Activated T-cell treated with anti-CD3 and anti-CD28 coated beads, Interleukin-2, amount 50 U/mL, for 72 hours (primary cell): ENCODE measurements at regions not wholly inside any gene's neighbourhood (a gene's known extent, or its start where the extent isn't known, plus 50 kb on each side); places are given as distances from the start of the nearest gene placed in this dataset.
"Not testable (repeated sequence)": the region's sequence is repeated elsewhere in the genome, so short reads cannot be mapped to it uniquely, and the experiment has no call there.

Source experiments
- ATAC-seq, 2 donors: fragments of 150-1000 bp; cut with Tn5 transposase; replicated peaks in 1 of 2; 2 replicates each; pipeline ENCODE4 v1.10.0; 2021; ENCODE audit warnings: moderate library complexity in 2 of 2, mild to moderate bottlenecking in 1 of 2
- DNase-seq, 2 donors: peaks; one replicate each; pipeline ENCODE4 v3.0.0; 2021 to 2022; ENCODE audit warnings: mixed read lengths in 1 of 2
- H3K27ac Mint-ChIP-seq: one replicate; pipeline ENCODE4 v1.8.0; 2022; ENCODE audit warnings: mild to moderate bottlenecking, moderate library complexity, mixed read lengths
- H3K27me3 Mint-ChIP-seq: one replicate; pipeline ENCODE4 v1.8.0; 2022; ENCODE audit warnings: low read depth, mixed read lengths
- H3K36me3 Mint-ChIP-seq, 2 donors: one replicate each; pipeline ENCODE4 v1.8.0; 2022; ENCODE audit warnings: mixed read lengths in 2 of 2, mild to moderate bottlenecking in 1 of 2; ENCODE audit not compliant: insufficient read depth in 2 of 2
- H3K4me1 Mint-ChIP-seq: one replicate; pipeline ENCODE4 v1.8.0; 2022; ENCODE audit warnings: low read depth, mixed read lengths
- H3K4me3 Mint-ChIP-seq, 2 donors: one replicate each; pipeline ENCODE4 v1.8.0; 2022; ENCODE audit warnings: mild to moderate bottlenecking in 2 of 2, mixed read lengths in 2 of 2, moderate library complexity in 2 of 2
- H3K9me3 Mint-ChIP-seq, 2 donors: one replicate each; pipeline ENCODE4 v1.8.0; 2022; ENCODE audit warnings: mixed read lengths in 2 of 2

- no peak overlapping the region for H3K4me3 Mint-ChIP-seq
- no peak overlapping the region for H3K27ac Mint-ChIP-seq
- ATAC-seq (no peak), DNase-seq (no peak)
- H3K36me3 Mint-ChIP-seq, result no peaks in the 10 kb centered on the region
- H3K4me1 Mint-ChIP-seq, result peaks cover 6% of the 10 kb centered on the region
- no peaks in the 10 kb centered on the region for H3K9me3 Mint-ChIP-seq
- peaks cover 47% of the 10 kb centered on the region for H3K27me3 Mint-ChIP-seq
These were observed 166.5 kb downstream of the MINAR1 start for GRCh38 chr15:79598639-79599038.

- Mint-ChIP-seq H3K36me3 (no peaks in the 10 kb centered on the region), H3K27me3 (peaks cover 45% of the 10 kb centered on the region), H3K27ac (no peak overlapping the region), H3K4me3 (no peak overlapping the region), H3K9me3 (no peaks in the 10 kb centered on the region), H3K4me1 (no peaks in the 10 kb centered on the region)
- ATAC-seq (no peak), DNase-seq (no peak)
These were observed 169.4 kb downstream of the MINAR1 start for GRCh38 chr15:79601405-79602086.

- H3K27me3 Mint-ChIP-seq, result peaks cover 51% of the 10 kb centered on the region
- ATAC-seq (no peak), DNase-seq (no peak)
- H3K36me3 Mint-ChIP-seq, result no peaks in the 10 kb centered on the region
- H3K4me1 Mint-ChIP-seq, result no peaks in the 10 kb centered on the region
- no peak overlapping the region for H3K4me3 Mint-ChIP-seq
- H3K27ac Mint-ChIP-seq, result no peak overlapping the region
- no peaks in the 10 kb centered on the region for H3K9me3 Mint-ChIP-seq
These were observed 170.0 kb downstream of the MINAR1 start for GRCh38 chr15:79602180-79602579.

- DNase-seq (no peak), ATAC-seq (no peak)
- Mint-ChIP-seq H3K36me3 (no peaks in the 10 kb centered on the region), H3K27me3 (peaks cover 56% of the 10 kb centered on the region), H3K9me3 (no peaks in the 10 kb centered on the region), H3K4me1 (no peaks in the 10 kb centered on the region), H3K4me3 (no peak overlapping the region), H3K27ac (no peak overlapping the region)
These were observed 170.6 kb downstream of the MINAR1 start for GRCh38 chr15:79602731-79603130.

GRCh38 chr15:79606831-79607355 is 174.8 kb downstream of the MINAR1 start:
- H3K27ac Mint-ChIP-seq, result no peak overlapping the region
- H3K36me3 Mint-ChIP-seq, result no peaks in the 10 kb centered on the region
- H3K27me3 Mint-ChIP-seq, result peaks cover 25% of the 10 kb centered on the region
- H3K4me3 Mint-ChIP-seq, result no peak overlapping the region
- no peaks in the 10 kb centered on the region for H3K9me3 Mint-ChIP-seq
- no peak for DNase-seq
- no peak for ATAC-seq
- no peaks in the 10 kb centered on the region for H3K4me1 Mint-ChIP-seq

GRCh38 chr15:79608066-79608864 is 176.1 kb downstream of the MINAR1 start:
- DNase-seq, result no peak
- no peak for ATAC-seq

GRCh38 chr15:79609506-79609905 is 177.4 kb downstream of the MINAR1 start:
- Mint-ChIP-seq H3K36me3 (no peaks in the 10 kb centered on the region), H3K4me3 (no peak overlapping the region), H3K27me3 (peaks cover 24% of the 10 kb centered on the region), H3K4me1 (no peaks in the 10 kb centered on the region), H3K27ac (no peak overlapping the region), H3K9me3 (no peaks in the 10 kb centered on the region)
- ATAC-seq (no peak), DNase-seq (no peak)

More at GRCh38 chr15:79608066-79608864, 176.1 kb downstream of the MINAR1 start:
- peaks cover 27% of the 10 kb centered on the region for H3K27me3 Mint-ChIP-seq
- H3K4me3 Mint-ChIP-seq, result no peak overlapping the region
- H3K4me1 Mint-ChIP-seq, result no peaks in the 10 kb centered on the region
- no peak overlapping the region for H3K27ac Mint-ChIP-seq
- H3K36me3 Mint-ChIP-seq, result no peaks in the 10 kb centered on the region
- H3K9me3 Mint-ChIP-seq, result no peaks in the 10 kb centered on the region

GRCh38 chr15:79610021-79610420 is 177.9 kb downstream of the MINAR1 start:
- Mint-ChIP-seq H3K4me1 (no peaks in the 10 kb centered on the region), H3K36me3 (no peaks in the 10 kb centered on the region)

GRCh38 chr15:79615754-79616153 is 183.6 kb downstream of the MINAR1 start:
- H3K4me3 Mint-ChIP-seq, result no peak overlapping the region
- DNase-seq (no peak), ATAC-seq (no peak)
- H3K36me3 Mint-ChIP-seq, result no peaks in the 10 kb centered on the region
- peaks cover 7% of the 10 kb centered on the region for H3K27me3 Mint-ChIP-seq
- no peaks in the 10 kb centered on the region for H3K9me3 Mint-ChIP-seq
- no peak overlapping the region for H3K27ac Mint-ChIP-seq
- H3K4me1 Mint-ChIP-seq, result no peaks in the 10 kb centered on the region

More at GRCh38 chr15:79610021-79610420, 177.9 kb downstream of the MINAR1 start:
- H3K9me3 Mint-ChIP-seq, result no peaks in the 10 kb centered on the region
- DNase-seq (no peak), ATAC-seq (no peak)
- no peak overlapping the region for H3K4me3 Mint-ChIP-seq
- H3K27ac Mint-ChIP-seq, result no peak overlapping the region
- H3K27me3 Mint-ChIP-seq, result peaks cover 19% of the 10 kb centered on the region

GRCh38 chr15:79617071-79617470 is 184.9 kb downstream of the MINAR1 start:
- ATAC-seq (no peak), DNase-seq (no peak)
- no peaks in the 10 kb centered on the region for H3K4me1 Mint-ChIP-seq
- no peak overlapping the region for H3K4me3 Mint-ChIP-seq
- no peaks in the 10 kb centered on the region for H3K9me3 Mint-ChIP-seq
- no peak overlapping the region for H3K27ac Mint-ChIP-seq
- peaks cover 9% of the 10 kb centered on the region for H3K27me3 Mint-ChIP-seq
- H3K36me3 Mint-ChIP-seq, result no peaks in the 10 kb centered on the region

- Mint-ChIP-seq H3K9me3 (no peaks in the 10 kb centered on the region), H3K36me3 (no peaks in the 10 kb centered on the region), H3K4me3 (no peak overlapping the region), H3K27me3 (peaks cover 28% of the 10 kb centered on the region), H3K27ac (no peak overlapping the region), H3K4me1 (no peaks in the 10 kb centered on the region)
- no peak for ATAC-seq
- no peak for DNase-seq
These were observed 188.1 kb downstream of the MINAR1 start for GRCh38 chr15:79620112-79620857.

- not testable (repeated sequence) for H3K27ac Mint-ChIP-seq, H3K36me3 Mint-ChIP-seq, ATAC-seq, H3K9me3 Mint-ChIP-seq, H3K4me1 Mint-ChIP-seq, DNase-seq, H3K4me3 Mint-ChIP-seq
- peaks cover 32% of the 10 kb centered on the region for H3K27me3 Mint-ChIP-seq
These were observed 189.7 kb downstream of the MINAR1 start for GRCh38 chr15:79621805-79622204.

GRCh38 chr15:79623488-79623887 is 191.4 kb downstream of the MINAR1 start:
- DNase-seq (no peak), ATAC-seq (no peak)
- Mint-ChIP-seq H3K27ac (no peak overlapping the region), H3K36me3 (no peaks in the 10 kb centered on the region), H3K9me3 (no peaks in the 10 kb centered on the region), H3K4me3 (no peak overlapping the region), H3K27me3 (peaks cover 42% of the 10 kb centered on the region), H3K4me1 (no peaks in the 10 kb centered on the region)
